Erythroblast (primary cell): ENCODE measurements at regions not wholly inside any gene's neighbourhood (a gene's known extent, or its start where the extent isn't known, plus 50 kb on each side); places are given as distances from the start of the nearest gene placed in this dataset.

ENCODE experiments used
- DNase-seq, 2 experiments: peaks; one replicate each; lab custom pipeline; 2025; lab: John Stamatoyannopoulos, UW
- GATA1 ChIP-seq: IDR thresholded peaks from 2 replicates; pipeline ENCODE4 v1.6.1; 2011; ENCODE audit warnings: low read depth, mild to moderate bottlenecking, control low read depth, low read length, moderate library complexity
- POLR2A ChIP-seq: IDR thresholded peaks from 2 replicates; pipeline ENCODE4 v1.6.1; 2011; ENCODE audit warnings: mild to moderate bottlenecking, low read length

DNA sequence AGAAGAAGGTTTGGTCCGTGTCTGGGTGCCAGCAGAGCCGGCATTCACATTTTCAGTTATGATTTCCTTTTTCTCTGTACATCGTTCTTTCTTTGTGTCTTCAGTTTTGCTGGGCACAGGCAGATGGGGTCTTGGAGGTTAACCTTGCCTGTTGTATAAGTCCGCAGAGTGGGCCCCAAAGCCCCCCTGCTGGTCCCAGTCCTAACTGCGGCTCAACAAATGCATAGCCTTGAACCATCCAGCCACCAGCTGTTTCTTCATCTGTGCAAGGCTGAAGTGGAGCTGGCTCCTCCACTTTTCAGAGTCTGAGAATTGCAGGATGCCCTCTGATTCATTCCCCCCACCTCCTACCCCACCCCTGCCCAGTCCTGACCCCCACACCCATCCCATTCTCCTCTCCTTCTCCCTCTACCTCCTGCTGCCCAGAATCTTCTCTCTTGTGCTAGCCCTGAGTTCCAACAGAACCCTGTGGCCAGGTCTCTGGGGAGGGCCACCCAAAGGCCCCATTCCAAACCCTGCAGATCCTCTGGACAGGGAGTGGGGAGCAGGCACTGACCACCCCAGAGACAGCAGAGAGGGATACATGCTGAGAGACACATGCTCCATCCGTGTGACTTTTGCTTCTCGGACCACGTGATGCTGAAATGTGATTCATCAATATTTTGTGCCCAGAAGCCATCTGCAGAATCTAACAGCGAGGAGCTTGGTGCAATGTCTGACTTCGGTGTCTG, 386.5 kb upstream of the SULF2 start:
- TF ChIP-seq POLR2A (no peak), GATA1 (no peak)
- DNase-seq, result no peak

DNA sequence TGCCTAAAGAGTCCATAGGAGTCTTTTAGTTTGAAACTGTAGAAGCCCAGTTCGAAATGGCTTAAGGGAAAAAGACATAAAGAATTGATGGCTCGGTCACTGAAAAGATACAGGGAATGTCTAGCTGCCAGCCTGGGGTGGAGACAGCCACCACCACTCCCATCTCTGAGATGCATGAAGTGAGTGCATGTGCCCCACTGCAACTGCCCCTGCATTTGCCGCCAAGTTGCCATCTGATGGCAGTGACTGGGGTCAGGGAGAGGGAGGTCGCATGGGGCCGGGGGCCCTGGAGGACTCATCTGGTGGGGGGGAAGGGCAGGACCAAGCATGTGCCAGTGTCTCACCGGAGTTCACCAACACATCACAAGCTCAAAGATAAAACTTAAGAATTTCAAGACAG, 385.8 kb upstream of the SULF2 start:
- DNase-seq, result no peak
- TF ChIP-seq GATA1, result no peak
- no peak for TF ChIP-seq POLR2A

DNA sequence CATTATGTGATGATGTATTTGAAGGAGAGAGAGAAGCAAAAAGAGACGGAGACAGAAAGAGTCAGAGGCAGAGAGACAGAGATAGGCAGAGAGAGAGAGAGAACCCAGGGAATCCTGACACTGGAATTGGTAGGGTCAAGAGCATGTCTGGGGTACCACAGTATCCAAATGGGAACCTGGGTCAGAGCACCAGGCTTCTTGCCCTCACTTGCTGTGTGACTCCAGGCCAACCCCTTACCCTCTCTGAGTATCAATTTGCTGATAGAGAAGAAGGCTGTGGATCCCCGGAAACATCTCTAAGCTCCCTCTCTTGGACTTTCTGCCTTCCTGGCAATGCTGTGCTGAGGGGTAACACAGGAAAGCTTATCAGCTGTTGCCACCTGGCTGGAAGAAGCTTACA, 385.3 kb upstream of the SULF2 start:
- DNase-seq, result no peak
- no peak for TF ChIP-seq GATA1

DNA sequence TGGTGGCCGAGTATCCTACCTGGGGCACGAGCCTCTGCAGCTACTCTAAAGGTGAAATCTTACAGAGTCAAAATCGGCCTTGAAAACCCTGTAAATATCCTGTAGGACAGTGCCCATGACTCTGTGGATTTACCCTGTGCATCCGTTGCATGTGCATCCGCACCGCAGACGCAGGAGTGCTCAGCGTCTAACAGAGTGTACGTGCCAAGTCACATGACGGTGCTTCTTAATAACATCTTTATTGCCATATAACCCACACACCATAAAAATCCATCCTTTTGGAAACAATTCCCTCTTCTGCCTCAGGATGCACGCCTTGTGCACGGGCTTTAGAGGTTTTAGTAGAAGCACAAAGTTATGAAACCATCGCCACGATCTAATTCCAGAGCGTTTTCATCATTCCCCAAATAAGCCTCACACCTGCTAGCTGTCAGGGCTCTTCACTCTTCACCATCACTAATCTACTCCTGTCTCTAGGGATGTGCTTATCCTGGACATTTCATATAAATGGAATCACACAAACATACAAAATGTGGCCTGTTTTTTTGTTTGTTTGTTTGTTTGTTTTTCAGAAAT, 384.5 kb upstream of the SULF2 start:
- TF ChIP-seq POLR2A (no peak), GATA1 (no peak)
- no peak for DNase-seq

DNA sequence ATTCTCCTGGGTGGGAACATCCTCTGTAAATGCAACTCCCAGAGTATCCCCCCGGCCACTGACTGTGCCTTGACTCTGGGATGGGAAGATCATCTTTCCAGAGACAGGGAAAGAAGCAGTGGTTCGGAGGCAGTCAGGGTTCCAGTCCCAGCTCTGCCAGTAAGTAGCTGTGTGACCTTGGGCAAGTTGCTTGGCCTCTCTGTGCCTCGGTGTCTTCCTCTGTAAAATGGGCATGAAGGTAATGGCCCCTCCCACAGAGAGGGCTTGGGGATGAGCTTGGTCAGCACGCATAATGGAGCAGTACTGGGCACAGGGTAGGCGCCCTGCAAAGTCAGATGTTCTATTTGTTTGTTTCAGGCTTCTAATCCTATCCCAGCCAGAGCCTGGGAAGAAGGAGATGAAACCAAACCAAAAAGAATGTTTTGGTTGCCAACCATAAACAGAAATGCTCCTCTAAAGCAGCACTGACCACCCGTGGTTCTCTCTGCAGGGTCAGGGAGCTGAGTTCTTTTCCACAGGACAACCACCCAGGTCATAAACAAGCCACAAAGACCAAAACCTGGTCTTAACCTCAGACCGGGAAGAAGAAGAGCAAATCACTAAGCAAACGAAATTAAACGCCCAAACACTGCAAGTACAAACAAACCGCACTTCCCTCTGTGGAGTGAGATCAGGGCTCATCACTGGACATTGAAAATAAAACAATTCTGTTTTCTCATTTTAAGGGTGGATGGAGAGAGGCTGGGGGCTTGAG, 381.0 kb upstream of the SULF2 start:
- DNase-seq, result no peak
- TF ChIP-seq GATA1, result no peak
- TF ChIP-seq POLR2A, result no peak

DNA sequence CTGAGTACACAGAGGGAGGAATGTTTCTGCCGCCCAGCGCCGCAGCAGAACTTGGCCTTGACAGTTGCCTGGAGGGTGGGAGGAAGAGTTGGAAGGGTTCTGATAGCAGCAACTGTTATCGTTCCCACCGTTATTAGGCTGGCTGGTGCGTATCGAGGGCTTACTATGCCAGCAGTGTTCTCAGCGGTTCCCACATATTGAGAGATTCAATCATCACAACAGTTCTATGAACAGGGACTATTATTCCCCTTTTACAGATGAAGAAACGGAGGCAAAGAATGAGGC, 380.1 kb upstream of the SULF2 start:
- TF ChIP-seq GATA1 (no peak), POLR2A (no peak)
- no peak for DNase-seq

DNA sequence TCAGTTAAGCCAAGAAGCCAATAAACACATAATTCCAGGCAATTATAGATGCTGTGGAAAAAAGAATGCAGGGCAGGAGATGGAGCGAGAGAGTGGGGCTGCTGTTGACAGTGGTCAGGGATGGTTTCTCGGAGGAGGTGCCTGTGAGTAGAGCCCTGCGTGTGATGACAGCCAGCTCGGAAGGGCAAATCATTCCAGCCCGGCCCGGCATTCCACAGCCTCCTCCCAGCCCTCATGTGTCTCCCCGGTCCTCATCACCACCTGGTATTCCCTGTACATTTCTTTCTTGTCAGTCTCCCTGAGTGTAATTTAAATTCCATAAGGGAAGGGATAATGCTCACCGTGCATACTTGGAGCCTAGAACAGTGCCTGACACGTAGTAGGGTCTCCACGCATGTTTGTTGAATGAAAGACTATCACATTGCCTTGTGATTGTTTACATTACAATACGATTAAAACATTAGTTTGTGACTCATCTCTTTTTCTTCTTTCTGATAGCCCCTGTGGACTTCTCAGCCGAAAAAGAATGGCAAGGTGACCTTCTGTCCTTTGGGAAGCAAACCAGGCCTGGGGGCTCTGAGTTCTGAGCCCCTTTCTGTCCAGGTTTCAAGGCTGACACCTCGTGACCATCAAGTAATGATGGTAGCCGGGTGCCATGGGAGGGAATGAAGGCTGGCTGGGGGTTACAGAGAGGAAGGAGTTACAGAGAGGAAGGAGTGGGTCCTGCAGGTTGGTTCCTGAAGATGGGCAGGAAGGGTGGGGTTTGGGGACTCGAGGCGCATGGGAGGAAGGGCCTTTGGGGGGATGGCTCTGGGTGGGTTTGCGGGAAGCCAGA, 379.5 kb upstream of the SULF2 start:
- TF ChIP-seq GATA1, result no peak
- TF ChIP-seq POLR2A, result no peak
- no peak for DNase-seq

DNA sequence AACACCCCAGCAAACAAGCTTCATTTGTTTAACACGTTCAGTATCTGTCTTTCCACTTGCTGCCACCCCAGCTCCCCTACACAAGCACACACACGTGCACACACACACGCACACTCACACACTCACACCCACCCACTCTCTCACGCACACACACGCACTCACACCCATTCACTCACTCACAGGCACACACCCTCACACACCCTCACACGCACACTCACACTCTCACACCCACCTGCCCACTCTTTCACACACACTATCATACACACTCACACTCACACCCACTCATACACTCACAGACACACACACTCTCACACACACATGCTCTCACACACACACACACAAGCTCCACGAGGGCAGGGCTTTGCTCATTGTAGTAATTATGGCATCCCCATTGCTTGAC, 378.8 kb upstream of the SULF2 start:
- DNase-seq, result no peak
- TF ChIP-seq GATA1 (no peak), POLR2A (no peak)

DNA sequence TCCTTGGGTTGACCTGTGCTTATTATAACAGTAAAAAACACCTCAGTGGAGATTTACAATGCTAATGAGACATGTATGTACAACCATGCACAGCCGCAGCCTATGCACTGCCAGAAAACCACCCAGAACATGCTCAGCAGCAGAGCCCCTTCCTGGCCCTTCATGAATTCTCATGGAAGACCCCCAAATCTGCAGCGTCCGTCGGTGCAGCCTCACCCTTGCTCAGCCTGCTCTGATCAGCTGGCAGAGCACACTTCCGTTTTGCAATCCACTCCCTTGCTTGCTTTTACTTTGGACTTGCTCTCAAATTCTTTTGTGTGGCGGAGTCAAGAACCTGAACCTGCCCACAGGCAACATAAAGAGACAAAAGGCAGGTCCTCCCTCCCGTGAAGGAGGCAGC, 378.2 kb upstream of the SULF2 start:
- TF ChIP-seq GATA1 (no peak), POLR2A (no peak)
- no peak for DNase-seq

DNA sequence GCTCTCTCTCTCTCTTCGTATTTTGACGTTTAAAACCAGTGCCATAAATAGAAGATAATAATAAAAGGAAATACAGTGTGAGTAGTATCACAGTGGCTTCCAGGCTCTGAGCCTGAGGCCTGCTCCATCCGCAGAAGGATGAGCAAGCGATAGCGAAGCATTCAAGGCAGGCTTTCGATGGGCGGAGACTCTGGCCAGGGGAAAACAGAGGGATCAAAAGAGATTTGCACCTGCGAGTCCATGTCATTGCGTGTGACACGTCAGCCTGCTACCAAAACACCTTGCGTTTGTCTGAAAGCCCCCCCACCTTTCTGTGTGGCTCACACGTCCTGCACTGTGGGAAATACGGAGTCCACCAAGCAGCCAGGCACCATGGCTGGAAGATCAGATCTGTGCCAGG, 377.3 kb upstream of the SULF2 start:
- TF ChIP-seq GATA1 (no peak), POLR2A (no peak)
- no peak for DNase-seq

DNA sequence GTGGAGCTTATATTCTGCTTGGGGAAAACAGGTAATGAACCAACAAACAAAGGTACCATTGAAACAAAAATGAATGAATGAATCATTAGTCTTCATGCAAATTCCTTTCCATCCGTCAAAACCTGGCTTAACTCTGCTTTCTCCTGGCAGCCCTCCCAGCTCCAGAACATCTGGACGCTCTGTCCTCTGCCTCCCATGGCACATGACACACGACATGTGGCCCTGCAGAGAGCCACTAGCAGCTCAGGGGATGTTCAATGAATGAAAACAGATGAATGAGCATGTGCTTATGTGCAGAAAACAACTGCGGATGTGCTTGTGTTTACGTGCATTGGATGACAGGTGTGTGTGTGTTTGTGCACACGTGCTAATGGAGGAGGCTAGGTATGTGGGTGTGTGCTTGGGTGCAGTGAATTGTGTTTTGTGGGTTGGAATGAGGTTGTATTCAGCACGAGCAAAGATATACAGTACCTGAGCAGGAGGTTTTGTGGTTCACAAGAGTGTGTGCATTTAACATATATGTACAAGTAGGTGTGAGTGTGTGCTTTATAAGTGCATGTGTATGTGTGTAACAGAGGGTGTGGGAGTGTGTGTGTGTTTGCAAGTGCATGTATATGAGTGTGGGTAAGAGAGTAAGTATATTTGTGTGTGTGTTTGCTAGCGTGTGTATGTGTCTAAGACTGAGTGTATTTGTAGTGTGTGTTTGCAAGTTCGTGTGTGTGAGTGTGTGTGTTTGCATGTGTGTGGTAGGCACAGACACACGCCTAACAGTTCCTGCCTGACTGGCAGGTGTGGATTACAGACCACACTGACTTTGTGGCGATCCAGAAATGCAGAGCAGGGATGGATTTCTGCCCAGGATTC, 374.1 kb upstream of the SULF2 start:
- no peak for DNase-seq
- TF ChIP-seq GATA1, result no peak
- TF ChIP-seq POLR2A, result no peak

DNA sequence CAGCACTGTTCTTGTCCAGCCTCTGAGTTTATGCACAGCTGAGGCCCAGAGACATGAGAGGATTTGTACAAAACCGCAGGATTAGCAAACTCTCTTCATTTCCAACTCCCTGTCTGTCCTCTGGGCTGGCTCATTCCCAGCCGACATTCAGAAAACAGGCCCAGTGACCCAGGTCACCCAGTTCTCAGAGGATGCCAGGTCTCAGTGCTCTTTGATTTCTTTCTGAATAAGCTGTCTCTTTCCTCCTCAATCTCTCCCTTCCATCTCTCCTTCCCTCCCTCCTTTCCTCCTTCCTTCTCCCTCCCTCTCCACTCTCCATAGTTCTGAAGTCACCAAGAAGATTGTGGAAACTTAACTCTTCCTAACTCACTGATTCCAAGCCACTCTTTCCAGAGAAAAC, 372.7 kb upstream of the SULF2 start:
- no peak for DNase-seq
- no peak for TF ChIP-seq POLR2A
- TF ChIP-seq GATA1, result no peak
